CD4-positive, alpha-beta T cell treated with Interleukin-4 for 1 hour (primary cell): ENCODE measurements at regions not wholly inside any gene's neighbourhood (a gene's known extent, or its start where the extent isn't known, plus 50 kb on each side); places are given as distances from the start of the nearest gene placed in this dataset.

Experiments used
- DNase-seq, 2 donors: peaks; one replicate each; pipeline ENCODE4 v3.0.0-alpha.2; 2020 to 2022

- DNase-seq = peak in 1 of 2 donors; percentile 26
Measured at GRCh38 chr15:39262995-39263772, 317.7 kb upstream of the THBS1 start.

DNA sequence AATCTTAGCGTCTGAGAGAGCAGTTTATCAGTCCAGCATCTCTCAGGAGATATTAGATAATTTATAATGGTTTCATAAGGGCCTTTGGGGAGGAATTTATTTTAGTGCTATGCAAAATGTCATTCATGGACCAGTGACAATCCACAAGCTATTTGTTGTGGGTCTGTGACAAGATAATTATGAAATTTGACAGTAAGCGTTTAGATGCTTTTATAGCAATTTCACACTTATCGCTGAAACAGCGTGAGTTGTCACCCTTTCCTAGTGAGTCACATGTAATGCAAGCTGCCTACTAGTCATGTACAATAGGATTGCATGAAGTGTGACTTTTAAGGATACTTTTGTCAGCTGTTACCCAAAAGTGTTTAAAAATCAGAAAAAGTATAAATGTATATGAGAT lies 315.6 kb upstream of the THBS1 start:
- no peak for DNase-seq

- DNase-seq = no peak
Measured at GRCh38 chr15:39266890-39267289, 314.0 kb upstream of the THBS1 start.

DNA sequence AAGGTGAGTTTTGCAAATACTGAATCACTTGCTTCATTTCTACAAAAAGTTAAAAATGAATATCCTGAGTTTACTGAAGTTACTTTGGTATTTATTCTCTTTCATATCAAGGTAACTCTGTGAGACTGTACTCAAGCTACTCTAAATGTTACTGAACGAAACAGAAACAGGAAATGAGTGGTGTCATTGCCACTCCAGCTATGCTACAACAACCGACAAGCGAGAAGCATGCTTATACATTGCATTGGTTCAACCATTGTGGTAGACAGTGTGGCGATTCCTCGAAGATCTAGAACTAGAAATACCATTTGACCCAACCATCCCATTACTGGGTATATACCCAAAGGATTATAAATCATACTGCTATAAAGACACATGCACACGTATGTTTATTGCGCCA lies 313.2 kb upstream of the THBS1 start:
- no peak for DNase-seq

DNA sequence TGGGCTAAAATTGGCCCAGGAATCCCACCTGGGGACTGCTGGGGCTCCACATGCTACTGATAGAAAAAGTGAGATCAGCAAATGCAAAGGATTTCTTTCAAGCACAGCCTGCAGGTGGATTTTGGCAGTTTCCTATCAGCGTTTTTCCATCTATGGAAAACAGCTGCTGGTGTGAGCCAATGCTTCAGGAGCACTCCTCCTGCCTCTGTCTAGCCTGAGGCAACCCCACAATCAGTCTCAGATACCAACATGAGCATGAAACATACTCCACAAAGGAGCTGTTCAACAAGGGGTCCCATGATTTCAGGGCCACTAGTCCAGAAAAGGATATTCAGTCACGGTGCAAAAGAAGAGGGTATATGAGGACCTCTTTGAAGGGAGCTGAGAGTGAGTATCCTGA lies 311.5 kb upstream of the THBS1 start:
- no peak for DNase-seq

GRCh38 chr15:39269821-39270220 lies 311.1 kb upstream of the THBS1 start:
- no peak for DNase-seq

DNA sequence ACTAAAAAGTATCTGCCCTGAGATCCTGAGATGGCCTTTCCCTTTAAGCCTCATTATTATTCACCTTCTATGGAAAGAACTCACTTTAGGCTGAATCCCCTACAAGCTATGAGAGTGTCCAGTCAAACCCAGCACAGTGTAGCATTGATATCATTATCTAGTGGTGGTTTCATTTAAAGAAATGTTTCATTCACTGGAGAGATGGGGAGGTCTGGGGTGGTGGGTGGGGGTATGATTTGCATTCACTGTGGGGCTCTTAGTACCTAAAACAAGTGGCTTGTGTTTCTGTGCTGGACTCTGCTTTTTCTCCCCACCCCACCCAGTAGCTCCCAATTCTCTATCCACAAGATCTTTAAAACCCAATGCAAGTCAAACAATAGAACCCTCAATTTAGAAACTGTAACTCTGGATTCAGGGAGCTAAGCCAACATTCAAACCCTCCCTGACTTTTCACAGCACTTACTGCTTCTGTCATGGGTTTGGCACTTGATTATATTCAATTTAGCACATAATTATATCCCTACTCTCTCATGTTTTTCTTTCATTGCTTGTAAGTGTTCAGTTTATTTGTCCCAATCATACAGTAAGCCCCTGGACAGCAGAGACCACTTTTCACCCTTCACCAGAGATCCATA lies 310.5 kb upstream of the THBS1 start:
- DNase-seq = no peak

GRCh38 chr15:39270934-39271333 lies 309.9 kb upstream of the THBS1 start:
- DNase-seq = no peak

- no peak for DNase-seq
Measured at GRCh38 chr15:39272901-39273300, 308.0 kb upstream of the THBS1 start.

DNA sequence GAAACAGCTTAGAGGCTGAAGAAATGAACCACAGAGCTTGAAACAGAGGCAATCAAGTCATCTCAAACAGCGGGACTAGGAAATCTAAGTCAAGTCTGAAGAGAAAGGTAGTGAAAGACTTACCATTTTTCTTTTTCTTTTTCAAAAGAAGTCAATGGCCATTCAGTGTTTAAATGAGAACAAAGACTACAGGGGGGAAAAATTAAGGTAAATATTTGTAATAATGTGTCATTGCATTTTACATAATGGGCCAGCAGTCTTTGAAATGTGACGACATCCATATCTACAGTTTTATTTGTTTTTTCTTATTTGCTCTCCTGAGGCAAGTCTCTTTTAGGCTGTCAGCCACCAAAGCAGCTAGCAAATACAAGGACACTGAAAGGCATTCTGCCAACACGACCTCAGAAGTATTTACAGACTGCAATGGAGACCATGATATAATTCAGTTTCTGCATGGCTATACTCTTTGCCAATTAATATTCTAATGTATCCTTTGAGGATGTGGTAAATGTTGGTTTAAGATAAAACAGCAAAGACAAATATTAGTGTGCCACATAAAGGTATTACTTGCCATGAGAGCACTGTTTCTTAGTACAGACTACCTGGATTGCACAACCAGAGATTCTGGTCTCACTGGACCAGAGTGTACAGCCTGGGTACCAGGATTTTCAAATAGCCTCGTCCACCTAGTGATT lies 307.0 kb upstream of the THBS1 start:
- no peak for DNase-seq

DNA sequence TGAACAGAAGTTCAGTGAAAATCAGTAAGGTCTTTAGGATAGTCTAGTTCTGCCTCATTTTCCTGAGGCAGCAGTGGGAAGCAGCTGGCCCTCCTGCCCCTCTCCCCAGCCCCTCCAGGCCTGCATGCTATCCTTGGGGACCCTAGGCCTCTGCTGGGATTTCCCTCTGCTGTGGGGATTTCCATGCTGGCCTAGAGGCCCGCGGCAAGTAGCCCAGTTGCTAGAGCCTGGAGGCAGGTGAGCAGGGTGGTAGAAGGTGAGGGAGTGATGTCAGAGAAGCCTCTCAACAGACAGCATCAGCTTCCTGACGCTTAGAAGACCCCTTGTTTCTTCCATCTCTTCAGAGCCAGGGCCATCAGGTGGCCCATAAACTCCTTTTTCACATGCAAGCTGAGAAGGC lies 305.8 kb upstream of the THBS1 start:
- DNase-seq = no peak

DNA sequence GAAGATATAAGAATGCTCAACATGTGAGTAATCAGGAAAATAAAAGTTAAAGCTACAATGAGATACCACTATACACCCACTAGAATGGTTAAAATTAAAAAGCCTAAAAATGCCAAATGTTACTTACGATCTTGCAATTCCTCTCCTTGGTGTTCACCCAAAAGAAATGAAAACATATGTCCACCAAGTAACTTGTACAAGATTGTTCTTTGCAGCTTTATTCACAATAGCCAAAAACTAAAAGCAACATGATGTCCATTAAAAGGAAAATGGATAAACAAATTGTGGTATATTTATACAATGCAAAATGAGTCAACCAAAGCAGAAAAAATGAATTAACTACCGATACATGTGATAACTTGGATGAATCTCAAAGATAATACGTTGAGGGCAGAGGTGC lies 301.6 kb upstream of the THBS1 start:
- no peak for DNase-seq

DNA sequence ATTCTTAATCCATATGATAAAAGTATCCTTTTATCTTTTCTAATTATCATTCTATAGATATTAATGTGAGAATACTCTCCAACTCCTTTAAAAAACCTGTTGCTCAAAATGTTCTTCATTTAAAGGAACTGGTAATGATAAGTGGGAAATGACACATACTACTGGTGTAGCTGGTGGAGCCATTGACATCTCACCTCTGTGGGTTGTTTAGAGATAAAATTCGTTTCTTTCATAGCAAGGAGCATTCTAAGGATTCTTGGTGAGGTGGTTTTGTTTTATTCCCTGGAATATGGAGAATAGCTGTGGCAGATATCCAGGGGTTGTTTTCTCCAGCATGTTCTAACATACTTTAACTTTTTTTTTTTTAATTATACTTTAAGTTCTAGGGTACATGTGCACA lies 299.8 kb upstream of the THBS1 start:
- DNase-seq = no peak

DNA sequence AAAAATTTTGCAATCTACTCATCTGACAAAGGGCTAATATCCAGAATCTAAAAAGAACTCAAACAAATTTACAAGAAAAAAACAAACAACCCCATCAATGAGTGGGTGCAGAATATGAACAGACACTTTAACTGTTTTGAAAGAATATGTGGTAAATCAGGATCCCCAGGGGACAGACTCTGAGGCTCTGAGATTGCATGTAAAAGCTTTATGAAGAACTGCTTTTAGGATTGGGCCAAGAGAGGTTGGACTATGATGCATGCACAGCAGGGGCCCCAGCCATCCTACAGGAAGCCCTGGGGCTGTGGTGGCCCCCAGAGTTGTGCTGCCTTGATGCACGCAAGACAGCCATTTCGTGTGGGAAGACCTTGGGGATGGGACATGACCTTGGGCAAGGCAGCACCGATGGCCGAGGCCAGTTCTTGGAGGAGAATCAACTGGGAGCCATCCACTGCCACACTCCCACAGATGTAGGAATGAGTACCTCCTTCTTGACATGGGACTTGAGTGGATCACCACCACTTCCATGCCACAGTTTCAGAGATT lies 298.1 kb upstream of the THBS1 start:
- no peak for DNase-seq

GRCh38 chr15:39283531-39283930 lies 297.3 kb upstream of the THBS1 start:
- DNase-seq = no peak

- DNase-seq = no peak
Measured at GRCh38 chr15:39285071-39285470, 295.8 kb upstream of the THBS1 start.

GRCh38 chr15:39285663-39286062 lies 295.2 kb upstream of the THBS1 start:
- no peak for DNase-seq

- no peak for DNase-seq
Measured at GRCh38 chr15:39286706-39287105, 294.2 kb upstream of the THBS1 start.

DNA sequence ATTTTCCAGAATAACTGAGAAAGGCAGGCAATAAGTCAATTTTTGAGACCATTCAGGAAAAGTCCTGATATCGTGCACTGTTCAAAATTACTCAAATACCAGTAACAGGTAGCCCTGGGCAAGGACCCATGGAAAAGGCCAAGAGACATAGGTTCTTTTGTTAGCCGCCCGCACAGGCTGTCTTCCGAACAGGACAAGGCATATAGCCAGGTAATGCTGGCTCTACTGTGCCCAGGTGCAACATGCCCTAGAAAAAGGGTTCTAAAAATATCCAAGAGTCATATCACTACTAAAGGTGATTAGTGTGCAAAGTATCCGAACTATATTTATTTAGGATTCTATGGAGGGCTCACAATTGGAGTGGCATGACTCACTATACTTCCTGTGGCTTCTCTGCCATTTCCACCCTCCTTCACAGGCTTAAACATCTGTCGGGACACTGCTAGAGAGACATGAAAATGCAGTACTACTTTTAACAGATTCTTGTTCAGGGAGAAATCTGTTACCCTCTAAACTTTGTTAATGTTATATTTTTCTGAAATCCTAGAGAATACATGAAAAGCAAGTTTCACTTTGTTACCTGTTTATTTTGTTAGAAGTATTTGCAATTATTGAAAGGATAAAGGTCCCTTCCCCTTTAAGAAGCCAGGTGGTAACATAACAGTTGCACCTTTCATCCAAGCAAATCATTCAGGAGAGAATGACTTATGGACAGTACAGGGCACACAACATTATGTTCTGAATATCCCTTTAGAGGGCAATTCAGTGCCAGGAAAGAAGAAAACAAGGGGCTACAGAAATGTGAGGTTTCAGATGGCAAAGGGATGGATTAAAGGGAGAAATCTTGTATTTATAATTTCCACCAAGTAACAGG lies 293.3 kb upstream of the THBS1 start:
- no peak for DNase-seq

DNA sequence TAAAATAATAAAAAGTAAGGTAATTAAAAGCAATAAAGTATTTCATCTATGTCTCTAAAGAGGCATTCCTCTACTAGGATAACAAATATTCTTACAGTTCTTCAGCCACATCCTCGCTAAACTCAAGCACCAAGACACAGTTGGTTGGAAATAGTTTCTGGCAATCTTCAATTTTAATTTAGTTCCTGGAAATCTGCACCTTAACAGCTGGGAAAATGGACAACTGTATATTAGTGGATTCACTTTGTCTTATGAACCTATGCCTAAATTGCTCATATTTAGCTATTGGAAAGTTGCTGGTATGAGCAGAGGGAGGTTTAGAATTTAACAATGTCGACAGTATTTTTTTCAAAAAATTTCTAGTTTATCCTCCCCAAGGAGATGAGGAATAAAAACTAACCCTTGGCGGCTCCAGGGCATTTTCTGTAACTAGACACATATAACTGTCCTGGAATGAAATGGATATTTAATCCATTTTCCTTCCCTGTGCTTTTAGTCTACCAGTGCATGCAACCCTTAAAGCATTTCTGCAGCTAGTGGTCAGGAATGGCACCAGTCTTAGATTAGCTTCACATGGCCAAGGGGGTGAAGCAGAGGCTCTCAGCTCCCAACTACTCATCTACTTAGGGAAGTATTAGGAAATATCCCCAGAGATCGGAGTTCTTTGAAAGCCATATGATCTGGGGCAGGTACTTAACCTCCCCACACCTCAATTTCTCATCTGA lies 290.0 kb upstream of the THBS1 start:
- no peak for DNase-seq

- no peak for DNase-seq
Measured at GRCh38 chr15:39291690-39292089, 289.2 kb upstream of the THBS1 start.

- DNase-seq = no peak
Measured at GRCh38 chr15:39296955-39297354, 283.9 kb upstream of the THBS1 start.
